ENCODE measurements at regions not wholly inside any gene's neighbourhood (a gene's known extent, or its start where the extent isn't known, plus 50 kb on each side); places are given as distances from the start of the nearest gene placed in this dataset.

DNA sequence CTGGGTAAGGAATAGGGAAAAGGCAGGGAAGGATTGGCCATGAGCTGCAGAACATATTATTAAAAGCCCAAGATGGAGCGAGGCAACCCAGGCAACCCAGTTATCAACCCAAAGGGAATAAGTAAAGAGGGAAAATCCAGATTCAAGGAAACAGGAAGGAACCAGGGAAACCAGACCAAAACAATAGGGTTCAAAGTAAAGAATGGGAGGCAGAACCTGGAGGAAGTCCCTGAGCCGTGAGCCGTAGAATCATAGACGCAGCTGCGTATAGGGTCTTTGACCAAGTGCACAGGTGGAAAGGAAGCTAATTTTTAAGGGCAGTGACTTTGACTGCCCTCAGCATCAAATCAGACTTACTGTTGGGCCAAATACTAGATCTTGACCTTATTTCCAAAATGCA lies 98.5 kb upstream of the SRD5A3 start:
- TF ChIP-seq, protein P1, sequence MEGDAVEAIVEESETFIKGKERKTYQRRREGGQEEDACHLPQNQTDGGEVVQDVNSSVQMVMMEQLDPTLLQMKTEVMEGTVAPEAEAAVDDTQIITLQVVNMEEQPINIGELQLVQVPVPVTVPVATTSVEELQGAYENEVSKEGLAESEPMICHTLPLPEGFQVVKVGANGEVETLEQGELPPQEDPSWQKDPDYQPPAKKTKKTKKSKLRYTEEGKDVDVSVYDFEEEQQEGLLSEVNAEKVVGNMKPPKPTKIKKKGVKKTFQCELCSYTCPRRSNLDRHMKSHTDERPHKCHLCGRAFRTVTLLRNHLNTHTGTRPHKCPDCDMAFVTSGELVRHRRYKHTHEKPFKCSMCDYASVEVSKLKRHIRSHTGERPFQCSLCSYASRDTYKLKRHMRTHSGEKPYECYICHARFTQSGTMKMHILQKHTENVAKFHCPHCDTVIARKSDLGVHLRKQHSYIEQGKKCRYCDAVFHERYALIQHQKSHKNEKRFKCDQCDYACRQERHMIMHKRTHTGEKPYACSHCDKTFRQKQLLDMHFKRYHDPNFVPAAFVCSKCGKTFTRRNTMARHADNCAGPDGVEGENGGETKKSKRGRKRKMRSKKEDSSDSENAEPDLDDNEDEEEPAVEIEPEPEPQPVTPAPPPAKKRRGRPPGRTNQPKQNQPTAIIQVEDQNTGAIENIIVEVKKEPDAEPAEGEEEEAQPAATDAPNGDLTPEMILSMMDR (IDR thresholded peaks at IDR 0.05): no peak
- no peak for TF ChIP-seq POLR2A (IDR thresholded peaks at IDR 0.05)
